ENCODE measurements at regions not wholly inside any gene's neighbourhood (a gene's known extent, or its start where the extent isn't known, plus 50 kb on each side); places are given as distances from the start of the nearest gene placed in this dataset.

GRCh38 chr11:134529212-134530096 lies 117.4 kb upstream of the B3GAT1 start:
- Histone ChIP-seq H3K9me3 (ENCODE audit: control insufficient read depth, insufficient read depth, low read depth, low read length) (no peaks in the 10 kb centered on the region), H3K4me3 (ENCODE audit: low read depth, low read length) (no peak overlapping the region), H3K27ac (ENCODE audit: extremely low read depth, low read depth, low read length) (no peak overlapping the region), H3K4me1 (ENCODE audit: control insufficient read depth, insufficient read depth, low read length) (no peaks in the 10 kb centered on the region), H3K36me3 (ENCODE audit: control insufficient read depth in 2 of 2, insufficient read depth in 1 of 2, low read length in 2 of 2) (no peaks in the 10 kb centered on the region)
- ChIA-PET POLR2A (no interaction called here), CTCF (no interaction called here)
- TF ChIP-seq ZNF26 (tag by site-specific recombination; IDR thresholded peaks at IDR 0.05) (no peak), ZNF664 (tag by site-specific recombination; IDR thresholded peaks at IDR 0.05) (no peak), SALL2 (tag by site-specific recombination; IDR thresholded peaks at IDR 0.05; ENCODE audit: borderline replicate concordance) (no peak), KLF1 (tag by site-specific recombination; IDR thresholded peaks at IDR 0.05) (0 out of 2 replicates have a peak, but pooled peaks have one; percentile 17), CTCF (tag by site-specific recombination; IDR thresholded peaks at IDR 0.05) (no peak)

GRCh38 chr11:134528453-134528852 lies 116.4 kb upstream of the B3GAT1 start:
- Histone ChIP-seq H3K4me1 (ENCODE audit: control insufficient read depth, insufficient read depth, low read length) (no peaks in the 10 kb centered on the region), H3K4me3 (ENCODE audit: low read depth, low read length) (no peak overlapping the region), H3K9me3 (ENCODE audit: control insufficient read depth, insufficient read depth, low read depth, low read length) (no peaks in the 10 kb centered on the region), H3K27ac (ENCODE audit: extremely low read depth, low read depth, low read length) (no peak overlapping the region), H3K36me3 (ENCODE audit: control insufficient read depth in 2 of 2, insufficient read depth in 1 of 2, low read length in 2 of 2) (no peaks in the 10 kb centered on the region)
- CTCF ChIA-PET: no interaction called here
- POLR2A ChIA-PET: no interaction called here
- no peak for TF ChIP-seq ZNF48 (tag by site-specific recombination; IDR thresholded peaks at IDR 0.05)
- no peak for TF ChIP-seq ZNF571 (tag by site-specific recombination; IDR thresholded peaks at IDR 0.05)
- no peak for TF ChIP-seq PATZ1 (tag by site-specific recombination; IDR thresholded peaks at IDR 0.05)
- no peak for TF ChIP-seq ZNF280D (tag by site-specific recombination; IDR thresholded peaks at IDR 0.05)
- TF ChIP-seq ZNF394 (tag by site-specific recombination; IDR thresholded peaks at IDR 0.05; ENCODE audit: borderline replicate concordance): no peak
- TF ChIP-seq ZNF423 (tag by site-specific recombination; IDR thresholded peaks at IDR 0.05): no peak
- no peak for TF ChIP-seq ZSCAN30 (tag by site-specific recombination; IDR thresholded peaks at IDR 0.05)
- TF ChIP-seq ZFP37 (tag by site-specific recombination; IDR thresholded peaks at IDR 0.05): no peak
- TF ChIP-seq CTCF (tag by site-specific recombination; IDR thresholded peaks at IDR 0.05): no peak
- TF ChIP-seq ZXDB (tag by site-specific recombination; IDR thresholded peaks at IDR 0.05): no peak
- TF ChIP-seq ZNF677 (tag by site-specific recombination; IDR thresholded peaks at IDR 0.05): no peak
- no peak for TF ChIP-seq ZNF391 (tag by site-specific recombination; IDR thresholded peaks at IDR 0.05; ENCODE audit: borderline replicate concordance, low read depth)
- TF ChIP-seq ZNF214 (tag by site-specific recombination; IDR thresholded peaks at IDR 0.05; ENCODE audit: borderline replicate concordance): no peak
- TF ChIP-seq ZNF660 (tag by site-specific recombination; IDR thresholded peaks at IDR 0.05): no peak
- no peak for TF ChIP-seq GLI2 (tag by site-specific recombination; IDR thresholded peaks at IDR 0.05; ENCODE audit: borderline replicate concordance, low read depth)
- TF ChIP-seq ZNF146 (tag by site-specific recombination; IDR thresholded peaks at IDR 0.05): no peak
- no peak for TF ChIP-seq ZNF211 (tag by site-specific recombination; IDR thresholded peaks at IDR 0.05; ENCODE audit: low read depth)
- no peak for TF ChIP-seq ZNF223 (tag by site-specific recombination; IDR thresholded peaks at IDR 0.05)
- TF ChIP-seq HOXC10 (CRISPR knock-in tag; IDR thresholded peaks at IDR 0.05): no peak

Data from HEK293 (cell line).